Kidney tubule cell (primary cell): ENCODE measurements at regions not wholly inside any gene's neighbourhood (a gene's known extent, or its start where the extent isn't known, plus 50 kb on each side); places are given as distances from the start of the nearest gene placed in this dataset.
A peak's percentile ranks its signal among the peaks of the same experiment; 100 is the strongest.
"Not testable (repeated sequence)": the region's sequence is repeated elsewhere in the genome, so short reads cannot be mapped to it uniquely, and the experiment has no call there.

Experiments used
- DNase-seq: peaks from one replicate; pipeline ENCODE4 v3.0.0-alpha.2; 2018; ENCODE audit warnings: low spot score

GRCh38 chr14:53743371-53743770 lies 213.3 kb downstream of the BMP4 start:
- no peak for DNase-seq

GRCh38 chr14:53742233-53742620 lies 214.4 kb downstream of the BMP4 start:
- peak; percentile 39 for DNase-seq

GRCh38 chr14:53741479-53742232 lies 215.0 kb downstream of the BMP4 start:
- DNase-seq: peak; percentile 85

DNA sequence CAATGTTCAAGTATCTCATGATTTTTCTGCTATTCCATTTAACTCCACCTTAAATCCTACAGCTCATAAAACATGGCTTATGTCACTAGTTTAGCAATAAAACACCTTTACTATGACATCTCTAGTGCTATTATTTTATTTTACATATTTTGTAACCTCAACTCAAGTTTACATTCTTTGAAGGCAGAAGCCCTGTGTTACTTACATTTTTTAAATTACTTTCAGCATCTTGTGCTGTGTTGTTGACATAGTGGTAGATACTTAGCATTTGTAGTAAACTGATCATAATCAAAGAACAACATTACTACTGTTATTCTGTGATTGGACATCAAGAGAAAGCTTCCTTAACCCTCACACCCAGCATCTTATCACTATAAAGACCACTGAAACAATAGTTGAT lies 216.1 kb downstream of the BMP4 start:
- no peak for DNase-seq

DNA sequence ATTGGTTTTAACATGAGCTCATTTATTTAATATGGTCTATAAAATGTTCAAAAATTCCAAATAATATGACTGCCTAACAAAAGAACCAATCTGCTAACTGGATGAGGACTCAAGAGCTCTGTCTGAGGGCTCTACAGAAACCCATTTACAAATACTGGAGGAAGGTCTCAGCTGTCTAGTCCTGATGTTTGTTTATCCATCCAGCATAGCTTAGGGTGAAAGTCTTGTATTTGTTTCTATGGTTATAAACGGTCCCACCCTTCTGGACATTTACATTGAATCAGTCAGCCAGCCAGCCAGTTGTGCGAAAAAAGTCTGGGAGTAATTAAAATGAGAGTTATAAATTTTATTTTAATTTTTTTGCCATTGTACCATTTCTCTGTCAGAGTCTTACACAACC lies 220.7 kb downstream of the BMP4 start:
- no peak for DNase-seq

GRCh38 chr14:53723221-53723620 lies 233.4 kb downstream of the BMP4 start:
- no peak for DNase-seq

GRCh38 chr14:53719536-53719935 lies 237.1 kb downstream of the BMP4 start:
- no peak for DNase-seq

DNA sequence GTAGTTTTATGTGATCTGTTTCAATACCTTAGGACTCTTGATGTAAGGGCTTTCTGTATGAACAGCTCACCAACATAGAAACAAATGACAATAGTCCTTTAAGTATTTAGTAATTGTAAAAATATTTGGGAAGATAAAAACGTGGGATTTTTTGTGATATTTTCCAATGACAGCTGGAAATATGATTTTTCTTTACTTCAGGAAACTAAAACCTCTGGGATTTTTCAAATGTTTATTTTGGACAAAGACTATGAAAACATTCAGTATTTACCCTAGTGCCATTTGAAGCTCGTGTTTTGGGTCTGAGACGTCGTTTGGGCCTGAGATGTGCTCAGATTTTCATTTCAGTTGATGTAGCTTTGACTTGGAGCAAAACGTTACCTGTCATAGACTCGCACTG lies 240.0 kb downstream of the BMP4 start:
- no peak for DNase-seq

GRCh38 chr14:53715193-53715721 lies 241.4 kb downstream of the BMP4 start:
- peak; percentile 75 for DNase-seq

GRCh38 chr14:53714495-53715192 lies 242.0 kb downstream of the BMP4 start:
- no peak for DNase-seq

DNA sequence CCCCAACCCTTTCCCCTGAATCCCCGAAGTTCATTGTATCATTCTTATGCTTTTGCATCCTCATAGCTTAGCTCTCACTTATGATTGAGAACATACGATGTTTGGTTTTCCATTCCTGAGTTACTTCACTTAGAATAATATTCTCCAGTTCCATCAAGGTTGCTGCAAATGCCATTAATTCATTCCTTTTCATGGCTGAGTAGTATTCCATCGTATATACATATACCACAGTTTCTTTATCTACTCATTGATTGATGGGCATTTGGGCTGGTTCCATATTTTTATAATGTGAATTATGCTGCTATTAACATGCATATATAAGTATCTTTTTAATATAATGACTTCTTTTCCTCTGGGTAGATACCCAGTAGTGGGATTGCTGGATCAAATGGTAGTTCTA lies 243.7 kb downstream of the BMP4 start:
- DNase-seq: not testable (repeated sequence)

- no peak for DNase-seq
These were observed 245.4 kb downstream of the BMP4 start for GRCh38 chr14:53711205-53711604.

DNA sequence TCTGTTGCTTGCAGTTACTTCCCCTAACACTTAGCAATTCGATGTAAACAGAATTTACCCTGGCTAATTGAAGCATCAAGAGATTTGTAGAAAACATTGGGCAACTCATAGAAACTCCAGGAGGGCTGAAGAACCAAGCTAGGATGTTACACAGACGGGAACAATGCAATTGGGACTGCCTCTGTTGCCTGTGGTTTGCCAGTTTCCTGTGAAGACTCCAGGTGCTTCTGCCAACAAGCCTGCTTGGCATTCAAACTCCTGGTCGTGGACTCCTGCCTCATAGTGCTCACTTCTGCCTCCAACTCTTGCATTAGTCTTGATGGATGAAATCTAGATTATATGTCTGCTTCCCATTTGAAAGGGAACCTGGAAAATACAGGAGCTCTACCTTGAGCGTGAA lies 246.0 kb downstream of the BMP4 start:
- peak; percentile 23 for DNase-seq

GRCh38 chr14:53709381-53709780 lies 247.2 kb downstream of the BMP4 start:
- DNase-seq: no peak

GRCh38 chr14:53703457-53703856 lies 253.2 kb downstream of the BMP4 start:
- no peak for DNase-seq

- DNase-seq: no peak
These were observed 255.3 kb downstream of the BMP4 start for GRCh38 chr14:53701108-53701875.

DNA sequence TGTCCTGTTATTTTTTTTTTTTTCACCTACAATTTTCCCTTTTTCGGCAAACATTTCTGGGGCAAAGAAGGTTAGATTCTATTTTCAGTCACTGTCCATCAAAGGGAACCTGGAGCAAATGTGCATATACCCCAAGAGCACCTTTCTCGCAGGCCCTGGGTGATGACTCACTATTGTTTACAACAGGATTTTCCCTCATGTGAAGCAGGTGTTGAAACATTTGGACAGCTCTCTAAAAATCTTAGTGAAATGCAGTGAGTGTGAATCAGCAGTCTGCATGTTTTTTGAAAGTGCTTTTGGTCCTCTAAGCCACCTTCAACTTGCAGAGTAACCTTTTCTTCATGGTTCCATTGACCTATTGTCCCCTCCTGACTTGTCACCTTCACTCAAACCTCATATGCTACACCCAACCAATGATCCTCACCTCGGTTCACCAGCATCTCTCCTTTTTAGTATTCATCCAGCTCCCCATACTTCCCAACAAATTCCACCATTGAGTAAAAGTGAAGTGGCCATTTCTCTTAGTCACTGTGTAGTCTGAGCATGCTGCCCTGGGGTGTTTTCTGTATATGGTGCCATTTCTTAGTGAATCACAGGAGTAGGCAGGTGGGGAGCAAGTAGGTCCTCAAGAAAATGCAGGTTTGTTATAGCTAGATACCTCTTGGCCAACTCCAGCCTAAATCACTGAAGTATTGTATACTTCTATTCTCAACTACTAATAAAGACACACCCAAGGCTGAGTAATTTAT lies 260.2 kb downstream of the BMP4 start:
- peak; percentile 37 for DNase-seq

- DNase-seq: peak; percentile 2
These were observed 260.9 kb downstream of the BMP4 start for GRCh38 chr14:53695692-53696214.

- DNase-seq: no peak
These were observed 263.7 kb downstream of the BMP4 start for GRCh38 chr14:53692885-53693284.

- no peak for DNase-seq
These were observed 264.2 kb downstream of the BMP4 start for GRCh38 chr14:53692451-53692850.

DNA sequence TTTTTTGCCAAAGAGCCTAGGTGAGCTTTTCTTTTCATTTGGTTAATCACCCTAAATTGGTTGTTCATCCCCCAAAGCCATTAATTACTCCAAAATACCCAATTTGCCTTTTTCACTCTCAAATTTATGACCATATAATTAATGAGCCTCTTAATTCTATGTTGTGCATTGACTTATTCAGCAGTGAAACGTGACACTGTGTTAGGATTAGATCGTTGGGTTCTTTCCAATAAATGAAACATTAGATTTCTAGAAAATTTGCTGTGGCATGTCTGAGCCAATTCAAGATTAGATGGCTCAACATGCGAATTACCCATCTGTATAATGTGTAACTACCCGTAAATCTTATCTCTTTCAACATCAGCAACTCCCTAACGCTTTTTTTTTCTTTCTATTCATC lies 273.4 kb downstream of the BMP4 start:
- DNase-seq: no peak

DNA sequence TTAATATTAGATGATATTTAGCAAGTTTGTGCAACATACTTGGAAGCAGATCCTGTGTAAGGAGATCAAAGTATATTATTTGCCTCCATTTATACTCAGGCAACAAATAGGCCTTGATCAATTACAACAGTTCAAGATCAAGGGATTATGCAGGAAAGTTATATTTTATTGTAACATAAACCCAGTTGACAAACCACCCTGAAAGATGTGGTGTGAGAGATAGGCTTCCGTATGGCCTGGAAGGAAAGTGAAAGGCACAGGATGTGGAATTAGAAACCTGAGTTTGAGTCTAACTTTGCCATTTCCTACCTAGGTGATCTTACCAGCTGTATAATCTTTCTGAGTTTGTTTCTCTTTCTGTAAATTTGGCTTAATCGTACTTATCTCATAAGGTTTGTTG lies 284.1 kb downstream of the BMP4 start:
- DNase-seq: no peak
